Activated naive CD4-positive, alpha-beta T cell treated with anti-CD3 and anti-CD28 coated beads, Interleukin-2, amount 50 U/mL, for 24 hours (primary cell): ENCODE measurements at regions not wholly inside any gene's neighbourhood (a gene's known extent, or its start where the extent isn't known, plus 50 kb on each side); places are given as distances from the start of the nearest gene placed in this dataset.
"Not testable (repeated sequence)": the region's sequence is repeated elsewhere in the genome, so short reads cannot be mapped to it uniquely, and the experiment has no call there.

ENCODE experiments used
- H3K27ac Mint-ChIP-seq: one replicate; pipeline ENCODE4 v1.8.0; 2021; ENCODE audit warnings: mild to moderate bottlenecking, mixed read lengths
- H3K27me3 Mint-ChIP-seq: one replicate; pipeline ENCODE4 v1.8.0; 2021; ENCODE audit warnings: mixed read lengths
- H3K36me3 Mint-ChIP-seq: one replicate; pipeline ENCODE4 v1.8.0; 2021; ENCODE audit warnings: mixed read lengths
- H3K4me1 Mint-ChIP-seq: one replicate; pipeline ENCODE4 v1.8.0; 2021; ENCODE audit warnings: mixed read lengths
- H3K4me3 Mint-ChIP-seq: one replicate; pipeline ENCODE4 v1.8.0; 2021; ENCODE audit warnings: mild to moderate bottlenecking, mixed read lengths
- H3K9me3 Mint-ChIP-seq: one replicate; pipeline ENCODE4 v1.8.0; 2021; ENCODE audit warnings: mixed read lengths

DNA sequence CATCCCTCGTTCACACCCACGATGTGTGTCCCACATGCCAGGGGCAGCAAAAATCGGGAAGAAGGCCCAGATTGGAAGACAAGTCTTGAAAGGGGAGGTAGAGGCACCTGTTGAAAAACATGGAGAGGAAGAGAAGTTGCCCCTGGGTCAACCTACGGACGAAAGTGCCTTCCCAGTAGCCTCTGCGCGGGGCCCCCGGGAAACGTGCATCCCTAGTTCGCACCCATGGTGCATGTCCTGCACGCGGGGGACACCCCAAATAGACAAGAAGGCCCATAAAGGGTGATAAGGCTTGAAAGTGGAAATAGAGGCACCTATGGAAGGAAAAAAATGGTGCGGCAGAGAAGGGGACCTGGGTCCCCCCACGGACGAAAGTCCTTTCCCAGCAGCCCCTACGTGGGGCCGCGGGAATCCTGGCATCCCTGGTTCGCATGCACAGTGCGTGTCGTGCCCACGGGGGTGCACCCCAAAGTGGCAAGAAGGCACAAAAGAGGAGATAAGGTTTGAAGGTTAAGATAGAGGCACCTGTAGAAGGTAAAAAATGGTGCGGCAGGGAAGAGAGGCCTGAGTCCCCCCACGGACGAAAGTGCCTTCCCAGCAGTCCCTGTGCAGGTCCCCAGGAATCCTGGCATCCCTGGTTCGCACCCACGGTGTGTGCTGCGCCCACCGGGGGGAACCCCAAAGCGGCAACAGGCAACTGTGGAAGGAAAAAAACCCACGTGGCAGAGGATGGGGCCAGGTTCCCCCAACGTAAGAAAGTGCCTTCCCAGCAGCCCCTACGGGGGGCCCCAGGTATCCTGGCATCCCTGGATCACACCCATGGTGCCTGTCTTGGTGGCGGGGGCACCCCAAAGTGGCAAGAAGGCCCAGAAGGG, 278.3 kb downstream of the ALG10 start:
- H3K9me3 Mint-ChIP-seq: peaks cover 22% of the 10 kb centered on the region
- no peak overlapping the region for H3K4me3 Mint-ChIP-seq
- no peaks in the 10 kb centered on the region for H3K4me1 Mint-ChIP-seq

DNA sequence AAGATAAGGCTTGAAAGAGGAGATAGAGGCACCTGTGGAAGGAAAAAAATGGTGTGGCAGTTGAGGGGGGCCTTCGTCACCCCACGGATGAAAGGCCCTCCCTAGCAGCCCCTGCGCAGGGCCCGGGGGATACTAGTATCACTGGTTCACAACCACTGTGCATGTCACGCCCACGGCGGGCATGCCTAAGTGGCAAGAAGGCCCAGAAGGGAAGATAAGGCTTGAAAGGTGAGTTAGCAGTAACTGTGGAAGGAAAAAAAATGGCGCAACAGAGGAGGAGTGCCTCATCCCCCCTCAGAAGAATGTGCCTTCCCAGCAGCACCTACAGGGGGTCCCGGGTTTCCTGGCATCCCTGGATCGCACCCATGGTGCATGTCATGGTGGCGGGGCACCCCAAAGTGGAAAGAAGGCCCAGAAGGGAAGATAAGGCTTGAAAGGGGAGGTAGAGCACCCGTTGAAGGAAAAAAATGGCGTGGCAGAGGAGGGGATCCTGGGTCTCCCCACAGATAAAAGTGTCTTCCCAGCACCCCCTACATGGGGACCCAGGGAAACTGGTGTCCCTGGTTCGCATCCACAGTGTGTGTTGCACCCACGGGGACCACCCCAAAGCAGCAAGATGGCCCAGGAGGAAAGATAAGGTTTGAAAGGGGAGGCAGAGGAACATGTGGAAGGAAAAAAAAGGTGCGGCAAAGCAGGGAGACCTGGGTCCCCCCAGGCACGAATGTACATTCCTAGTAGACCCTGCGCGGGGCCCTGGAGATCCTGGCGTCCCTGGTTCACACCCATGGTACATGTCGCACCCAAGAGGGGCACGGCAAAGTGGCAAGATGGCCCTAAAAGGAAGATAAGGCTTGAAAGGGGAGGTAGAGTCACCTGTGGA, 279.2 kb downstream of the ALG10 start:
- Mint-ChIP-seq H3K4me3 (no peak overlapping the region), H3K27me3 (no peaks in the 10 kb centered on the region), H3K36me3 (peaks cover 7% of the 10 kb centered on the region), H3K27ac (no peak overlapping the region), H3K9me3 (peaks cover 22% of the 10 kb centered on the region), H3K4me1 (no peaks in the 10 kb centered on the region)

More for the DNA sequence above, 278.3 kb downstream of the ALG10 start:
- Mint-ChIP-seq H3K27ac (no peak overlapping the region), H3K36me3 (peaks cover 7% of the 10 kb centered on the region), H3K27me3 (no peaks in the 10 kb centered on the region)

- Mint-ChIP-seq H3K4me1 (no peaks in the 10 kb centered on the region), H3K27me3 (no peaks in the 10 kb centered on the region), H3K9me3 (peaks cover 26% of the 10 kb centered on the region), H3K27ac (no peak overlapping the region), H3K36me3 (peaks cover 7% of the 10 kb centered on the region), H3K4me3 (no peak overlapping the region)
Measured at GRCh38 chr12:34302131-34302885, 280.0 kb downstream of the ALG10 start.

DNA sequence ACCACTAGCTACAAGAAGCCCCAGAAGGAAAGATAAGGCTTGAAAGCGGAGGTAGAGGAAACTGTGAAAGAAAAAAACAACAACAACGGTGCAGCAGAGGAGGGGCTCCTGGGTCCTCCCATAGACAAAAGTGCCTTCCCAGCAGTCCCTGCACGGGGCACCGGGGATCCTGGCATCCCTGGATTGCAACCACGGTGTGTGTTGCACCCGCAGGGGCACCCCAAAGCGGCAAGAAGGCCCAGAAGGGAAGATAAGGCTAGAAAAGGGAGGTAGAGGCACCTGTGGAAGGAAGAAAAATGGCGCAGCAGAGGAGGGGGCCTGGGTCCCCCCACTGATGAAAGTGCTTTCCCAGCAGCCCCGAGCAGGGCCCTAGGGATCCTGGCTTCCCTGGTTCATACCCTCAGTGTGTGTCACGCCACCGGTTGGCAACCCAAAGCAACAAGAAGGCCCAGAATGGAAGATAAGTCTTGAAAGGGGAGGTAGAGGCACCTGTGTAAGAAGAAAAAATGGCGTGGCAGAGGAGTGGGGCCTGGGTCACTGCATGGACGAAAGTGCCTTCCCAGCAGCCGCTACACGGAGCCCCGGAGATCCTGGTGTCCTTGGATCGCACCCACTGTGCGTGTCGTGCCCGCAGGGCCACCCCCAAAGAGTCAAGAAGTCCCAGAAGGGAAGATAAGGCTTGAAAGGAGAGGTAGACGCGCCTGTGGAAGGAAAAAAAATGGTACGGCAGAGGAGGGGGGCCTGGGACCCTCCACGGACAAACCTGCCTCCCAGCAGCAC, 281.0 kb downstream of the ALG10 start:
- Mint-ChIP-seq H3K4me1 (no peaks in the 10 kb centered on the region), H3K27ac (no peak overlapping the region), H3K36me3 (peaks cover 5% of the 10 kb centered on the region), H3K9me3 (peaks cover 36% of the 10 kb centered on the region), H3K27me3 (no peaks in the 10 kb centered on the region), H3K4me3 (no peak overlapping the region)

- Mint-ChIP-seq H3K4me1 (no peaks in the 10 kb centered on the region), H3K27ac (no peak overlapping the region), H3K36me3 (peaks cover 5% of the 10 kb centered on the region), H3K9me3 (peaks cover 36% of the 10 kb centered on the region), H3K27me3 (no peaks in the 10 kb centered on the region), H3K4me3 (no peak overlapping the region)
Measured at GRCh38 chr12:34304001-34304400, 281.7 kb downstream of the ALG10 start.

DNA sequence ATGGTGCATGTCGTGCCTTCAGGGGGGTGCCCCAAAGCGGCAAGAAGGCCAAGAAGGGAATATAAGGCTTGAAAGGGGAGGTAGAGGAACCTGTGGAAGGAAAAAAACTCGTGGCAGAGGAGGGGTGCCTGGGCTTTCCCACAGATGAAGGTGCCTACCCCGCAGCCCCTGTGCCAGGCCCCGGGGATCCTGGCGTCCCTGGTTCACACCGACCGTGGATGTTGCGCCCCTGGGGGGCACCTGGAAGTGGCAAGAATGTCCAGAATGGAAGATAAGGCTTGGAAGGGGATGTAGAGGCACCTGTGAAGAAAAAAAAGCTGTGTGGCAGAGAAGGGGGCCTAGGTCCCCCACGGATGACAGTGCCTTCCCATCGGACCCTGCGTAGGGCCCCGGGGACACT, 282.2 kb downstream of the ALG10 start:
- Mint-ChIP-seq H3K9me3 (peaks cover 36% of the 10 kb centered on the region), H3K4me3 (no peak overlapping the region), H3K4me1 (no peaks in the 10 kb centered on the region), H3K27ac (no peak overlapping the region), H3K27me3 (no peaks in the 10 kb centered on the region), H3K36me3 (peaks cover 5% of the 10 kb centered on the region)

GRCh38 chr12:34305176-34305575, 282.9 kb downstream of the ALG10 start:
- Mint-ChIP-seq H3K27ac (no peak overlapping the region), H3K4me1 (no peaks in the 10 kb centered on the region), H3K27me3 (no peaks in the 10 kb centered on the region), H3K9me3 (peaks cover 31% of the 10 kb centered on the region), H3K4me3 (no peak overlapping the region), H3K36me3 (peaks cover 3% of the 10 kb centered on the region)

DNA sequence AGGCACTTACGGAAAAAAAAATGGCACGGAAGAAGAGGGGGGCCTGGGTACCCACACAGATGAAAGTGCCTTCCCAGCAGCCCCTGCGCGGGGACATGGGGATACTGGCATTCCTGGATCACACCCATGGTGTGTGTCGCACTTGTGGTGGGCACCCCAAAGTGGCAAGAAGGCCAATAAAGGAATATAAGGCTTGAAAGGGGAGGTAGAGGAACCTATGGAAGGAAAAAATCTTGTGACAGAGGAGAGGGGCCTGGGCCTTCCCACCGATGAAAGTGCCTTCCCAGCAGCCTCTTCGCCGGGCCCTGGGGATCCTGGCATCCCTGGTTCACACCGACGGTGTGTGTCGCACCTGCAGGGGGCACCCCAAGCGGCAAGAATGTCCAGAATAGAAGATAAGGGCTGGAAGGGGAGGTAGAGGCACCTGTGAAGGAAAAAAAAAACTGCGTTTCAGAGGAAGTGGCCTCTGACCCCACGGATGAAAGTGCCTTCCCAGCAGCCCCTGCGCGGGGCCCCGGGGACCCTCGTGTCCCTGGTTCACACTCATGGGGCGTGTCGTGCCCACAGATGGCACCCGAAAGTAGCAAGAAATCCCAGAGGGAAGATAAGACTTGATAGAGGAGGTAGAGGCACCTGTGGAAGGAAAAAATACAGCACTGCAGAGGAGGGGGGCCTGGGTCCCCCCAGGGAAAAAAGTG, 284.0 kb downstream of the ALG10 start:
- H3K9me3 Mint-ChIP-seq: peaks cover 25% of the 10 kb centered on the region
- H3K4me3 Mint-ChIP-seq: no peak overlapping the region

GRCh38 chr12:34309806-34310804, 287.8 kb downstream of the ALG10 start:
- not testable (repeated sequence) for H3K27ac Mint-ChIP-seq, H3K27me3 Mint-ChIP-seq, H3K4me3 Mint-ChIP-seq, H3K4me1 Mint-ChIP-seq, H3K36me3 Mint-ChIP-seq
- peaks cover 43% of the 10 kb centered on the region for H3K9me3 Mint-ChIP-seq

More for the DNA sequence above, 284.0 kb downstream of the ALG10 start:
- H3K4me1 Mint-ChIP-seq: no peaks in the 10 kb centered on the region
- no peak overlapping the region for H3K27ac Mint-ChIP-seq
- H3K27me3 Mint-ChIP-seq: no peaks in the 10 kb centered on the region
- H3K36me3 Mint-ChIP-seq: no peaks in the 10 kb centered on the region

DNA sequence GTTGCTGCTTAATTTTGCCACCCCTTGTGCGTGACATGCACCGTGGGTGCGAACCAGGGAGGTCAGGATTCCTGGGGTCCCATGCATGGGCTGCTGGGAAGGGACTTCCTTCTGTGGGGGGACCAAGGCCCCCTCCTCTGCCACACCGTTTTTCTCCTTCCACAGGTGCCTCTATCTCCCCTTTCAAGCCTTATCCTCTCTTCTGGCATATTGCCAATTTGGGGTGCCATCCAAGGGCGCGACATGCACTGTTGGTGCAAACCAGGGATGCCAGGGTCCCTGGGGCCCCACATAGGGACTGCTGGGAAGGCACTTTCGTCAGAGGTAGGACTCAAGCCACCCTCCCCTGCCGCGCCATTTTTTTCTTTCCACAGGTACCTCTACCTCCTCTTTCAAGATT, 289.0 kb downstream of the ALG10 start:
- Mint-ChIP-seq H3K4me1 (no peaks in the 10 kb centered on the region), H3K27me3 (no peaks in the 10 kb centered on the region), H3K36me3 (peaks cover 3% of the 10 kb centered on the region), H3K9me3 (peaks cover 46% of the 10 kb centered on the region), H3K4me3 (no peak overlapping the region), H3K27ac (no peak overlapping the region)

DNA sequence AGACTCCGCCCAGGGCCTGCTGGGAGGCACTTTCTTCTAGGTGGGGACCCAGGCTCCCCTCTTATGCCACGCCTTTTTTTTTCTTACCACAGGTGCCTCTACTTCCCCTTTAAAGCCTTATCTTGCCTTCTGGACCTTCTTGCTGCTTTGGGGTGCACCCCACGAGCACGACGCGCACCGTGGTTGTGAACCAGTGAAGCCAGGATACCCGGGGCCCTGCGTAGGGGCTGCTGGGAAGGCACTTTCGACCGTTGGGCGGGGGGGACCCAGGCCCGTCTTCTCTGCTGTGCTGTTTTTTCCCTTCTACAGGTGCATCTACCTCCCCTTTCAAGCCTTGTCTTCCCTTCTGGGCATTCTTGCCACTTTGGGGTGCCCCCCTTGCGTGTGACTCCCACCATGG, 305.4 kb downstream of the ALG10 start:
- Mint-ChIP-seq H3K4me1 (no peaks in the 10 kb centered on the region), H3K9me3 (peaks cover 37% of the 10 kb centered on the region), H3K27ac (no peak overlapping the region), H3K36me3 (peaks cover 3% of the 10 kb centered on the region), H3K4me3 (no peak overlapping the region), H3K27me3 (no peaks in the 10 kb centered on the region)

DNA sequence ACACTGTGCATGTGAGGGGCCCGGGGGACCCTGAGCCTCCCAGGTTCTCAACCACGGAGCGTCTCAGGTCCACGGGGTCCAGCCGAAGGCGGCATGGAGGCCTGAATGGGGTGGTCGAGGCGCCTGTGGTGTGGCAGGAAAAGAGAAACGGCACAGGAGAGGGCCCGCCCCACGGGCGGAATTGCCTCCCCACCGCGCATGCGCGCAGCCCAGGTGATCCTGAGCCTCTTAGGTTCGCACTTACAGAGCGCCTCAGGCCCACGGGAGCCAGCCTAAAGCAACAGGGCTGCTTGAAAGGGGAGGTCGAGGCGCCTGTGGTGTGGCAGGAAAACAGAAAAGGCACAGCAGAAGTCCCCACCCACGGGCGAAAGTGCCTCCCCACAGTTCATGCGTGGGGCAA, 311.0 kb downstream of the ALG10 start:
- Mint-ChIP-seq H3K27me3 (no peaks in the 10 kb centered on the region), H3K27ac (no peak overlapping the region), H3K4me1 (no peaks in the 10 kb centered on the region), H3K9me3 (peaks cover 11% of the 10 kb centered on the region), H3K36me3 (no peaks in the 10 kb centered on the region), H3K4me3 (no peak overlapping the region)

DNA sequence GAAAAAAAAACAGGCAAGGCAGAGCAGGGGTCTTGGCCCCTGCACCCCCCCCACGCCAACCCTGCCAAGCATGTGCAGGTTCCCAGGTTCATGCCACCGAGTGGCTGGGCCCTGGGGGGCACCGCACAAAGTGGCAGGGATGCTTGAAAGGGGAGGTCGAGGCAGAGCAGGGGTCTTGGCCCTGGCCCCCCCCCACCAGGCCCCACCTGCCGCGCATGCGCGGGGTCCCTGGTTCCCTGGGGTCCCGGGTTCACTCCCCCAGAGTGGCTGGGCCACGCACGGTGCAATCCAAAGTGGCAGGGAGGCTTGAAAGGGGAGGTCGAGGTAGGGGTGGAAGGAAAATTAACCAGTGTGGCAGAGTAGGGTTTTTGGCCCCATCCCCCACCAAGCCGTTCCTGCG, 312.2 kb downstream of the ALG10 start:
- Mint-ChIP-seq H3K27me3 (no peaks in the 10 kb centered on the region), H3K9me3 (peaks cover 4% of the 10 kb centered on the region), H3K4me1 (no peaks in the 10 kb centered on the region), H3K27ac (no peak overlapping the region), H3K4me3 (no peak overlapping the region), H3K36me3 (no peaks in the 10 kb centered on the region)
